ENCODE measurements at regions not wholly inside any gene's neighbourhood (a gene's known extent, or its start where the extent isn't known, plus 50 kb on each side); places are given as distances from the start of the nearest gene placed in this dataset.

DNA sequence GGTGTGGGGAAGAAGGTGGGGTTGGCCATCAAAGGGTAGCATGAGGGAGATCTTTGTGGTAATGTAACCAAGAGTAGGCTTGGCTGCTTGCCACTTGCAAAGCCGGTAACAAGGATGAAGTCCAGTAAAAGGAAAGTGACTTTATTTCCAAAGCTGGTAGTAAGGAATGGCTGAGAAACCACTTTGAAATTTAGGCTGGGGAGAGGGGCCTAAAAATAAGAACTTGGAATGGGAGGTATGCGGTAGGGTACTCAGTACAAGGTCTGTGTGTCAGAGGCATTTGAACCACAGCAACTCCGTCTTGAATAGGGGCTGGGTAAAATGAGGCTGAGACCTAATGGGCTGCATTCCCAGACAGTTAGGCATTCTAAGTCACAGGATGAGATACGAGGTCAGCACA, 216.0 kb upstream of the ISX start:
- no peak overlapping the region for H3K4me3 Mint-ChIP-seq
- no peak for ATAC-seq (ENCODE audit: low read depth)

DNA sequence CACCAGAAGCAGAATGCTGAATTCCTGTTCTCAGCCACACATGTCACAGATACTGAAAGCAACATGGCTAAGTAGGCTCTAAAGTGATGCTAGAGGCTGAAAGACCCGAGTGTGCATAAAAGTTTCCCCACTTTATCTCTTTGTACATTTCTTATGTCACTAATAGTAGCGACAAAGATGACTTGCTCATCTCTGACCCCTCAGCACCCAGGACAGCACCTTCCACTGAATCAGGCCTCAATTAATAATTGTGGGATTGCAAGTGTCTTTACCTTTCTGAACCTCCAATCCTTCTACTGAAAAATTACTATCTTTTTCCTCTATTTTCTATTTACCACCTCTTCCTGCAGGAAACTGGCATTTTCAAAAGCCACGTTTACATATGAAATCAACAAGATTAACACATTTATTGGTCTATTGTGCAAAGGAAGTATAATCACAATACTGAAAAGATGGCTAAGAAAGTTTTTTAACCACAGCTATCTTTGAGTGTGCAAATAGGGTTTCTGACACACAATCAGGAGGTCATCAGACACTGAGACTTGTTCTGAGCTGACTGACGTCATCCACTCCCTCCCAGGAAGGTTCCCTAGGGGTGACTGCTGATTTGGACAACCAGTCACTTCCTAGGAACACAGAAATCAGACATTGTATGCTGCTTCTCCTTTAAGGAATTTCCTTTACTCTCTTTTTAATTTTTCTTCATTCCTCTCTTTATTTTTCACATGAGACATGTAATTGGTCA, 213.9 kb upstream of the ISX start:
- H3K4me3 Mint-ChIP-seq: no peak overlapping the region
- POLR2A ChIA-PET: no interaction called here
- peaks cover 2% of the 10 kb centered on the region for H3K4me1 Mint-ChIP-seq
- intact Hi-C loops (cut with micrococcal nuclease): no loop called here
- no peaks in the 10 kb centered on the region for H3K36me3 Mint-ChIP-seq (ENCODE audit: low read depth)
- H3K27me3 Mint-ChIP-seq: no peaks in the 10 kb centered on the region
- H3K27ac Mint-ChIP-seq: no peak overlapping the region
- DNase-seq: no peak
- no peaks in the 10 kb centered on the region for H3K9me3 Mint-ChIP-seq
- ATAC-seq (ENCODE audit: low read depth): no peak
- TF ChIP-seq, protein P1, sequence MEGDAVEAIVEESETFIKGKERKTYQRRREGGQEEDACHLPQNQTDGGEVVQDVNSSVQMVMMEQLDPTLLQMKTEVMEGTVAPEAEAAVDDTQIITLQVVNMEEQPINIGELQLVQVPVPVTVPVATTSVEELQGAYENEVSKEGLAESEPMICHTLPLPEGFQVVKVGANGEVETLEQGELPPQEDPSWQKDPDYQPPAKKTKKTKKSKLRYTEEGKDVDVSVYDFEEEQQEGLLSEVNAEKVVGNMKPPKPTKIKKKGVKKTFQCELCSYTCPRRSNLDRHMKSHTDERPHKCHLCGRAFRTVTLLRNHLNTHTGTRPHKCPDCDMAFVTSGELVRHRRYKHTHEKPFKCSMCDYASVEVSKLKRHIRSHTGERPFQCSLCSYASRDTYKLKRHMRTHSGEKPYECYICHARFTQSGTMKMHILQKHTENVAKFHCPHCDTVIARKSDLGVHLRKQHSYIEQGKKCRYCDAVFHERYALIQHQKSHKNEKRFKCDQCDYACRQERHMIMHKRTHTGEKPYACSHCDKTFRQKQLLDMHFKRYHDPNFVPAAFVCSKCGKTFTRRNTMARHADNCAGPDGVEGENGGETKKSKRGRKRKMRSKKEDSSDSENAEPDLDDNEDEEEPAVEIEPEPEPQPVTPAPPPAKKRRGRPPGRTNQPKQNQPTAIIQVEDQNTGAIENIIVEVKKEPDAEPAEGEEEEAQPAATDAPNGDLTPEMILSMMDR (IDR thresholded peaks at IDR 0.05): no peak
- CTCF ChIA-PET: no interaction called here

More for the DNA sequence above, 216.0 kb upstream of the ISX start:
- H3K9me3 Mint-ChIP-seq: no peaks in the 10 kb centered on the region
- H3K36me3 Mint-ChIP-seq (ENCODE audit: low read depth): no peaks in the 10 kb centered on the region
- ChIA-PET CTCF (no interaction called here), POLR2A (no interaction called here)
- H3K27me3 Mint-ChIP-seq: no peaks in the 10 kb centered on the region
- no peak overlapping the region for H3K27ac Mint-ChIP-seq
- intact Hi-C loops (cut with micrococcal nuclease): no loop called here
- H3K4me1 Mint-ChIP-seq: peaks cover 2% of the 10 kb centered on the region
- TF ChIP-seq, protein P1 (IDR thresholded peaks at IDR 0.05): no peak
- DNase-seq: no peak

GRCh38 chr22:34855471-34855870, 210.5 kb upstream of the ISX start:
- DNase-seq: no peak
- H3K27me3 Mint-ChIP-seq: no peaks in the 10 kb centered on the region
- intact Hi-C loops (cut with micrococcal nuclease): no loop called here
- TF ChIP-seq, protein P1 (IDR thresholded peaks at IDR 0.05): no peak
- CTCF ChIA-PET: no interaction called here
- ATAC-seq (ENCODE audit: low read depth): no peak
- no peaks in the 10 kb centered on the region for H3K36me3 Mint-ChIP-seq (ENCODE audit: low read depth)
- no peaks in the 10 kb centered on the region for H3K9me3 Mint-ChIP-seq
- H3K27ac Mint-ChIP-seq: no peak overlapping the region
- H3K4me3 Mint-ChIP-seq: no peak overlapping the region
- POLR2A ChIA-PET: no interaction called here
- H3K4me1 Mint-ChIP-seq: no peaks in the 10 kb centered on the region

DNA sequence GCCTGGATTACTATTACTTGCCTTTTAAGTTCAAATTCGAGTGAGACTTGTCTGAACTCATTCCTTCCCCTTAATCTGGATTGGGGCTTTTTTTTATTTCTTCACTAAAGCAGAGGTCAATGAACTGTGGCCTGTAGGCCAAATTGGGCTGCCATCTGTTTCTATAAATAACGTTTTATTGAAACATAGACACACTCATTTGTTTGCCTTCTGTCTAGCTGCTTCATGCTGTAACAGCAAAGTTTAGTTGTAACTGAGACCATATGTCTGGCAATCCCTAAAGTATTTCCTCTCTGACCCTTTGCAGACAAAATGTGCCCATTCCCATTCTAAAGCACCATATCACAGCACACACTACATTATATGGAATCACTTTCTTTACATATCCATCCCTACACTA, 207.9 kb upstream of the ISX start:
- CTCF ChIA-PET: no interaction called here
- TF ChIP-seq, protein P1 (IDR thresholded peaks at IDR 0.05): no peak
- POLR2A ChIA-PET: no interaction called here
- no peak for ATAC-seq (ENCODE audit: low read depth)
- Mint-ChIP-seq H3K9me3 (peaks cover 2% of the 10 kb centered on the region), H3K27ac (no peak overlapping the region), H3K4me1 (no peaks in the 10 kb centered on the region), H3K36me3 (ENCODE audit: low read depth) (no peaks in the 10 kb centered on the region), H3K4me3 (no peak overlapping the region), H3K27me3 (no peaks in the 10 kb centered on the region)
- intact Hi-C loops (cut with micrococcal nuclease): no loop called here
- no peak for DNase-seq

DNA sequence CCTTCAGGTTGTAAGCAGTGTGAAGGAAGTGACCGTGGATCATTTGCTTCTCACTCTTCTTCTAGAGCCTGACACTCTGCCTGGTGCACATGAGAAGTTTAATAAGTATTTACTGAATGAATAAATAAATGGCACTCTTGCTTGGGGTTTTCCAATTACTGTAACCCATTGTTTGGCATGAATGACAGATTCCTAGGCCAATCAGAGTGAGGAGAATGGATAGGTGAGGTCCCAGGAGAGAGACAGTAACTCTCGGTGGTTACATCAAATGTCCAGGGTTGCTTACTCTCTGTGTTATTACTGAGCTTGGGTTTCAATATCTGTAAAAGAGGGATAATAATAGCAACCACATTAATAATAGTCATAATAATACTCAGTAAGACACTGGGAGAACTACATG, 204.2 kb upstream of the ISX start:
- Mint-ChIP-seq H3K4me1 (no peaks in the 10 kb centered on the region), H3K27me3 (no peaks in the 10 kb centered on the region), H3K27ac (no peak overlapping the region), H3K36me3 (ENCODE audit: low read depth) (no peaks in the 10 kb centered on the region), H3K4me3 (no peak overlapping the region), H3K9me3 (peaks cover 2% of the 10 kb centered on the region)
- TF ChIP-seq, protein P1 (IDR thresholded peaks at IDR 0.05): no peak
- CTCF ChIA-PET: no interaction called here
- intact Hi-C loops (cut with micrococcal nuclease): no loop called here
- POLR2A ChIA-PET: no interaction called here
- DNase-seq: no peak
- no peak for ATAC-seq (ENCODE audit: low read depth)

All from activated B cell treated with CpG ODN at 0.5 μM for 24 hours (primary cell).